IMR-90 (cell line): ENCODE measurements at regions not wholly inside any gene's neighbourhood (a gene's known extent, or its start where the extent isn't known, plus 50 kb on each side); places are given as distances from the start of the nearest gene placed in this dataset.

ENCODE experiments used
- ATAC-seq: fragments of 200-7000 bp; cut with Tn5 transposase; 2 replicates; pipeline ENCODE4 v1.9.1; 2020; ENCODE audit warnings: low read depth, mild to moderate bottlenecking, moderate library complexity
- BruUV-seq: library from RNA; stranded (reverse); fragments of 400-500 nt; replicated peaks from 2 replicates; lab custom pipeline; 2021; lab: Mats Ljungman, UMichigan
- CTCF ChIA-PET: fragments of 300-600 bp; formaldehyde crosslinking; extraction: SDS; loops from one replicate; lab custom pipeline; 2021; ENCODE audit warnings: antibody characterized with exemption; lab: Yijun Ruan, JAX
- POLR2A ChIA-PET: fragments of 300-600 bp; sonication (Branson Sonifier 250); formaldehyde crosslinking; loops from one replicate; lab custom pipeline; 2022; ENCODE audit warnings: antibody characterized with exemption; ENCODE audit not compliant: unreplicated experiment; lab: Charles Lee
- DNase-seq: peaks from one replicate; pipeline ENCODE4 v3.0.0; 2013
- H2AFZ ChIP-seq: replicated peaks from 2 replicates; pipeline ENCODE3; 2013; ENCODE audit warnings: low read length, mild to moderate bottlenecking; ENCODE audit not compliant: poor library complexity
- H2AK5ac ChIP-seq: 2 replicates; pipeline ENCODE4 v1.6.1; 2013; ENCODE audit warnings: low read depth, low read length, inconsistent platforms
- H2AK9ac ChIP-seq: replicated peaks from 2 replicates; pipeline ENCODE3; 2013; ENCODE audit warnings: mild to moderate bottlenecking, low read depth, low read length, moderate library complexity; ENCODE audit not compliant: poor library complexity
- H2BK120ac ChIP-seq: 2 replicates; pipeline ENCODE4 v1.6.1; 2013; ENCODE audit warnings: low read depth, low read length, inconsistent platforms
- H2BK15ac ChIP-seq: 3 replicates; pipeline ENCODE4 v1.6.1; 2013; ENCODE audit warnings: low read depth, low read length, inconsistent platforms
- H2BK20ac ChIP-seq: 2 replicates; pipeline ENCODE4 v1.6.1; 2013; ENCODE audit warnings: low read depth, mild to moderate bottlenecking, inconsistent platforms, low read length, moderate library complexity
- H2BK5ac ChIP-seq: 2 replicates; pipeline ENCODE4 v1.6.1; 2013; ENCODE audit warnings: mild to moderate bottlenecking, low read depth, low read length, inconsistent platforms; ENCODE audit not compliant: poor library complexity, severe bottlenecking
- H3K14ac ChIP-seq: replicated peaks from 2 replicates; pipeline ENCODE4 v1.6.1; 2013; ENCODE audit warnings: low read depth, low read length, inconsistent platforms
- H3K18ac ChIP-seq: 2 replicates; pipeline ENCODE4 v1.6.1; 2013; ENCODE audit warnings: low read depth, low read length, control low read depth
- H3K23ac ChIP-seq: 2 replicates; pipeline ENCODE4 v1.6.1; 2013; ENCODE audit warnings: low read depth, low read length, inconsistent platforms
- H3K27ac ChIP-seq: 2 replicates; pipeline ENCODE4 v1.5.1; 2013; ENCODE audit warnings: mild to moderate bottlenecking, control low read depth, low read length; ENCODE audit not compliant: insufficient read depth
- H3K27me3 ChIP-seq: 2 replicates; pipeline ENCODE4 v1.6.1; 2013; ENCODE audit warnings: low read length; ENCODE audit not compliant: control insufficient read depth, insufficient read depth
- H3K36me3 ChIP-seq: 2 replicates; pipeline ENCODE4 v1.6.1; 2013; ENCODE audit warnings: low read length, mixed read lengths; ENCODE audit not compliant: control insufficient read depth, insufficient read depth
- H3K4ac ChIP-seq: 2 replicates; pipeline ENCODE4 v1.6.1; 2013; ENCODE audit warnings: low read depth, low read length, inconsistent platforms
- H3K4me1 ChIP-seq: 2 replicates; pipeline ENCODE4 v1.6.1; 2013; ENCODE audit warnings: low read length, mixed read lengths; ENCODE audit not compliant: control insufficient read depth, insufficient read depth
- H3K4me2 ChIP-seq: 2 replicates; pipeline ENCODE4 v1.6.1; 2013; ENCODE audit warnings: low read depth, mild to moderate bottlenecking, control low read depth, low read length, moderate library complexity
- H3K4me3 ChIP-seq: 2 replicates; pipeline ENCODE4 v1.5.1; 2013; ENCODE audit warnings: low read depth, mild to moderate bottlenecking, control low read depth, low read length, moderate library complexity; ENCODE audit not compliant: insufficient read depth
- H3K56ac ChIP-seq: 2 replicates; pipeline ENCODE4 v1.6.1; 2013; ENCODE audit warnings: low read length, inconsistent platforms; ENCODE audit not compliant: insufficient read depth; ENCODE audit errors: extremely low read depth
- H3K79me1 ChIP-seq, 2 experiments: 2 replicates each; pipeline ENCODE4 v1.6.1; 2013; ENCODE audit warnings: low read length in 2 of 2, inconsistent platforms in 1 of 2, low read depth in 1 of 2
- H3K9ac ChIP-seq: 2 replicates; pipeline ENCODE4 v1.6.1; 2013; ENCODE audit warnings: low read depth, low read length, control low read depth
- H3K9me1 ChIP-seq: 2 replicates; pipeline ENCODE4 v1.6.1; 2013; ENCODE audit warnings: low read length, inconsistent platforms; ENCODE audit not compliant: insufficient read depth
- H3K9me3 ChIP-seq: 2 replicates; pipeline ENCODE4 v1.6.1; 2013; ENCODE audit warnings: low read length; ENCODE audit not compliant: control insufficient read depth, insufficient read depth
- H4K20me1 ChIP-seq: 2 replicates; pipeline ENCODE4 v1.6.1; 2013; ENCODE audit warnings: low read length, inconsistent platforms; ENCODE audit not compliant: insufficient read depth
- H4K5ac ChIP-seq: 2 replicates; pipeline ENCODE4 v1.6.1; 2013; ENCODE audit warnings: mild to moderate bottlenecking, low read depth, low read length, control low read depth
- H4K8ac ChIP-seq, 2 experiments: 2 replicates each; pipeline ENCODE4 v1.6.1; 2013; ENCODE audit warnings: low read depth in 2 of 2, low read length in 2 of 2, control low read depth in 1 of 2, inconsistent platforms in 1 of 2
- H4K91ac ChIP-seq: 2 replicates; pipeline ENCODE4 v1.6.1; 2013; ENCODE audit warnings: low read depth, low read length, inconsistent platforms; ENCODE audit not compliant: insufficient read depth
- CTCF ChIP-seq: conservative IDR thresholded peaks from 2 replicates; pipeline ENCODE4 v1.5.1; 2012; ENCODE audit warnings: mild to moderate bottlenecking, low read depth, low read length, improper control_type of control experiment
- WGBS, 2 experiments: methylation state at CpG; one replicate each; pipeline versions ENCODE4 v1.1.5 to v1.1.7; 2013; ENCODE audit warnings: missing lambda C conversion rate in 2 of 2; ENCODE audit not compliant: insufficient read length in 1 of 2; ENCODE audit errors: extremely low coverage in 2 of 2; 5-methylcytosine and 5-hydroxymethylcytosine counted together
- dilution Hi-C: fragments of 300-500 bp; cut with HindIII; formaldehyde crosslinking; loops from one replicate; pipeline ENCODE4 v1.14.3; 2018; ENCODE audit warnings: low sequenced_read_pairs; ENCODE audit not compliant: unreplicated experiment
- in situ Hi-C: fragments of 300-500 bp; cut with MboI; formaldehyde crosslinking; loops from 3 replicates; pipeline ENCODE4 v1.14.3; 2019; ENCODE audit warnings: low sequenced_read_pairs, inconsistent platforms, mixed read lengths
- intact Hi-C: fragments of 100-400 bp; cut with micrococcal nuclease; formaldehyde crosslinking; loops from 2 replicates; pipeline ENCODE4 v1.10.0; 2022
- TF ChIP-seq, protein P1 (sequence below): fragments of 150-350 bp; IDR thresholded peaks from 2 replicates; pipeline ENCODE4 v1.6.1; 2017; ENCODE audit warnings: mild to moderate bottlenecking, antibody characterized with exemption, low read length, low read depth

DNA sequence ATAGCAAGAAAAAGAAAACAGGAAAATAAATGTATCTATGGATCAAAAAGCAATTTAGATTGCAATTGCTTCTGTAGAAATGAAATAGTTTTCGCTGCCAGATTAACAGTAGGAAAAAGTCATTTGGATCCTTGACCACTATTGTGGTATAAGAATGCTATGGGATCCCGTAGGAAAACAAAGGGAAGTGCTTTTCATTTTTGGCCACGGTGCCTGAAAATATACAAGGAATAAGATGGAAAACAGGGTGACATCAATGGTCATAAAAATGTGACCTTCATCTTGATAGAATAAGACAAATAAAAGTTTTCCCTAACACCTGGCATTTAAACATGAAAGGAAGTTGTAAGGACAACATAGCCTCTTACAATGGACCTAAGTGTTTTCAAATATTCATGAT is 622.8 kb downstream of the DACH1 start:
- CTCF ChIA-PET, result no interaction called here

More for the DNA sequence above, 622.8 kb downstream of the DACH1 start:
- no peaks in the 10 kb centered on the region for H3K36me3 ChIP-seq
- H2BK120ac ChIP-seq, result no peak overlapping the region
- no peak overlapping the region for H4K91ac ChIP-seq
- H3K27ac ChIP-seq, result no peak overlapping the region
- H3K4me2 ChIP-seq, result no peak overlapping the region
- H3K56ac ChIP-seq, result no peak overlapping the region
- no peak overlapping the region for H3K23ac ChIP-seq
- H2AK5ac ChIP-seq, result no peak overlapping the region
- no peak overlapping the region for H3K18ac ChIP-seq
- H3K9ac ChIP-seq, result no peak overlapping the region
- no peak overlapping the region for H2BK20ac ChIP-seq
- POLR2A ChIA-PET, result no interaction called here
- H3K4me3 ChIP-seq, result no peak overlapping the region
- H3K9me1 ChIP-seq, result no peaks in the 10 kb centered on the region
- in situ Hi-C loops, result no loop called here
- H4K5ac ChIP-seq, result no peak overlapping the region
- intact Hi-C loops, result no loop called here
- no peak overlapping the region for H4K8ac ChIP-seq
- H3K14ac ChIP-seq, result no peak overlapping the region
- no peak for DNase-seq
- H3K79me1 ChIP-seq, result no peaks in the 10 kb centered on the region
- no peaks in the 10 kb centered on the region for H3K4me1 ChIP-seq
- H4K20me1 ChIP-seq, result no peaks in the 10 kb centered on the region
- WGBS, 2 experiments, result 100% methylated on average over 1 of the region's 3 CpGs; no CpG with 5 or more reads in 1 of the 2 experiments
- H2AK9ac ChIP-seq, result no peak overlapping the region
- TF ChIP-seq, protein P1, sequence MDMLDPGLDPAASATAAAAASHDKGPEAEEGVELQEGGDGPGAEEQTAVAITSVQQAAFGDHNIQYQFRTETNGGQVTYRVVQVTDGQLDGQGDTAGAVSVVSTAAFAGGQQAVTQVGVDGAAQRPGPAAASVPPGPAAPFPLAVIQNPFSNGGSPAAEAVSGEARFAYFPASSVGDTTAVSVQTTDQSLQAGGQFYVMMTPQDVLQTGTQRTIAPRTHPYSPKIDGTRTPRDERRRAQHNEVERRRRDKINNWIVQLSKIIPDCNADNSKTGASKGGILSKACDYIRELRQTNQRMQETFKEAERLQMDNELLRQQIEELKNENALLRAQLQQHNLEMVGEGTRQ, result no peak
- no peak for TF ChIP-seq CTCF
- no peak overlapping the region for H2BK5ac ChIP-seq
- ATAC-seq, result no peak
- no peaks in the 10 kb centered on the region for H3K9me3 ChIP-seq
- dilution Hi-C loops, result no loop called here
- no peak overlapping the region for H2BK15ac ChIP-seq
- no peak overlapping the region for H2AFZ ChIP-seq
- no peaks in the 10 kb centered on the region for H3K27me3 ChIP-seq
- no peak overlapping the region for H3K4ac ChIP-seq
- no TSS peak for BruUV-seq
